ENCODE measurements at regions not wholly inside any gene's neighbourhood (a gene's known extent, or its start where the extent isn't known, plus 50 kb on each side); places are given as distances from the start of the nearest gene placed in this dataset.
"Not testable (repeated sequence)": the region's sequence is repeated elsewhere in the genome, so short reads cannot be mapped to it uniquely, and the experiment has no call there.

- DNase-seq (ENCODE audit: low read depth in 3 of 3): no peak
Observed at GRCh38 chr16:5231246-5231759, 133.7 kb upstream of the EEF2KMT start.

- DNase-seq (ENCODE audit: low read depth in 3 of 3): no peak
Observed at GRCh38 chr16:5228369-5228768, 130.8 kb upstream of the EEF2KMT start.

- no peak for DNase-seq (ENCODE audit: low read depth in 3 of 3)
Observed at GRCh38 chr16:5225931-5226655, 128.5 kb upstream of the EEF2KMT start.

DNA sequence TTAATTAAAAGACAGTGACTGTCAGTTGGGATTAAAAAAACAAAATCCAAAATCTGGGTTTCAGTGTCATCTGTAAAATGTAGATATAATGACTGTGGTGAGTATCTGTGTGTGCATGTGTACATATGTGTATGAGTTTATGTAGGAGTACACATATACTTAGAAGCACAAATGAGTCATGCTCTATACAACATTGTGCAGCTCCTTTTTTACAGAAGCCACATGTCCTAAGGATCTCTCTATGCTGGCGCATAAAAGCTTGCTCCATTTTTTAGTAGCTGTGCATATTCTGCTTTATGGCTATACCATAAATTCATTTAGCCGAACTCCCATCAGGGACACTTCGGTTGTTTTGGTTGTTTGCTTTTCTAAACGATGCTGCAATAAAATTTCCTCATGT lies 125.2 kb upstream of the EEF2KMT start:
- no peak for DNase-seq (ENCODE audit: low read depth in 3 of 3)

GRCh38 chr16:5221831-5222230 lies 124.2 kb upstream of the EEF2KMT start:
- not testable (repeated sequence) for DNase-seq (ENCODE audit: low read depth in 3 of 3)

- no peak for DNase-seq (ENCODE audit: low read depth in 3 of 3)
Observed at GRCh38 chr16:5220705-5221104, 123.1 kb upstream of the EEF2KMT start.

DNA sequence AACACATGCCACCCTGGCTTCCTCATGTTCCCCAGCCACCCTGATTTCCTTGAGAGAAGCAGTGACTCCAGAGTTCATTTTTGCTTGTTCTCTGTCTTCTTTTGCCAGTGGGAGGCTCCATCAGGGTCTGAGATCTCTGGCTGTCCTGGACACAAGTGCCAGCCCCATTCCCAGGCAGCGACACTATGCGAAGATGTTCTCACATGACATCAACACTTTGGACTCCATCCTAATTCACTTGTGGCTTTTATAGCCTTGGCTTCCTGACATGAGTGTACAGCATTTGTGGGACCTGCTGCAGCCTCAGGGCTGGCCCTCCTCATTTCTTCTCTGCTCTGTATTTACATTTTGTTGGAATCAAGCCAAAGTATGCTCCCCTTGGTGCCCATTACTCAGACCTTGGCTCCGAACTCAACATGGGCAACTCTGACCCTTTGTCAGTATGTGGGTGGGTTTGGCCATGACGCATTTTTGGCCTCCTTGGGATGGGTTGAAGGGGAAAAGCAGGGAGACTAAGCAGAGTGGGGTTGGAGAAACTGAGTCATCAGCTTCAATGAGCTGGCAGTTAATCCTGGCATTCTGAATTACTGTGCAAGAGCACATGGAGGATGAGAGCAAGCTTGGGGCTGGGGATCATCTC lies 119.0 kb upstream of the EEF2KMT start:
- DNase-seq (ENCODE audit: low read depth in 3 of 3): no peak

DNA sequence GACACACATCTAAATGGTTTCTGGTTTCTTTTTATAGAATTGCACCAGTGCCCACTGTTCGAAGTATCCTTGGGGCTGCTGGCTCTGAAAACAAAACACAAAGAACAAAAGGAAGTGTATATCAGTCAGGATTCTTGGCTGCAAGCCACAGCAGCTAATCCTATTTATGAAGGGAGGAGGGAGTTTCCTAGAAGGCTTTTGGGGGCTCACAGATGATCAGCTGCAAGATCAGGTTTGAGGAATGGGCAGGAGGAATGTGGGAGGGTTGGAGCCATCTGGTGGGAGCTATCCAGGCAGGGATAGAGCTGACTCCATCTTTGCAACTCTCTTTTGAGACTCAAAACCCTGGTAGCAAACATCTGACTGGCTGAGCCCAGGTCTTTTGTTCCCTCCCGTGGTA lies 118.3 kb upstream of the EEF2KMT start:
- no peak for DNase-seq (ENCODE audit: low read depth in 3 of 3)

DNA sequence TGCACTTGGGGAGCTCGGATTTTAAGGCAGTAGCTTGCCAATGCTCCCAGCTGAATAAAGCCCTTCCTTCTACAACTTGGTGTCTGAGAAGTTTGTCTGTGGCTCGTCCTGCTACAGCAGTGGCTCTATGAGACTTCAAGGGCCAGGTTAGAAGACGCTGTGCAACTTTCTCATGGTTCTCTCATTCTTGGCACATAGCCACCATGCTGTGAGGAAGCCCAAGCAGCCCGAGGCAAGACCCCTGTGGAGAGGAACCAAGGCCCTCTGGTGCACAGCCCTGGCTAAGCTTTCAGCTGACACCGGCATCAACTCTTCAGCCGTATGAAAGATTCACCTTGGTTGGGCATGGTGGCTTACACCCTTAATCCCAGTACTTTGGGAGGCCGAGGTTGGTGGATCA lies 116.9 kb upstream of the EEF2KMT start:
- no peak for DNase-seq (ENCODE audit: low read depth in 3 of 3)

DNA sequence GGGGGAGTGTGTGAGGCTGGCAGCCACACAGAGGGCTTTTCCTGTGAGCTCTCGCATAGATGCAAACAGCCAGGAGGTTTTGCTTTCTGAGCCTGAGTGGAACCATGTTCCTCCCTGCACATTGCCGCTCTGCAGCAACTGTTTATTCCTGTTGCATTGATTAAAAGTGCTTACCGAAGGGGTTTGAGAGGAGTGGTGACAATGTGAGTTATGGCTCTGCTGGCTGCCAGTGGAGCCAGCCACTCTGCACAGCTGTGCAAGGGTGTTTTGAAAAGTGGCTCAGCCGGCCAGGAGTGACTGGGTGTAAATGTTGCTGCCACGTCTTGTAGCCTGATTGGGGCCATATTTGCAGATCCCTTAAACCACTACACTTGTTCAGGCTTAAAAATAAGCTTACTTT lies 114.9 kb upstream of the EEF2KMT start:
- not testable (repeated sequence) for DNase-seq (ENCODE audit: low read depth in 3 of 3)

DNA sequence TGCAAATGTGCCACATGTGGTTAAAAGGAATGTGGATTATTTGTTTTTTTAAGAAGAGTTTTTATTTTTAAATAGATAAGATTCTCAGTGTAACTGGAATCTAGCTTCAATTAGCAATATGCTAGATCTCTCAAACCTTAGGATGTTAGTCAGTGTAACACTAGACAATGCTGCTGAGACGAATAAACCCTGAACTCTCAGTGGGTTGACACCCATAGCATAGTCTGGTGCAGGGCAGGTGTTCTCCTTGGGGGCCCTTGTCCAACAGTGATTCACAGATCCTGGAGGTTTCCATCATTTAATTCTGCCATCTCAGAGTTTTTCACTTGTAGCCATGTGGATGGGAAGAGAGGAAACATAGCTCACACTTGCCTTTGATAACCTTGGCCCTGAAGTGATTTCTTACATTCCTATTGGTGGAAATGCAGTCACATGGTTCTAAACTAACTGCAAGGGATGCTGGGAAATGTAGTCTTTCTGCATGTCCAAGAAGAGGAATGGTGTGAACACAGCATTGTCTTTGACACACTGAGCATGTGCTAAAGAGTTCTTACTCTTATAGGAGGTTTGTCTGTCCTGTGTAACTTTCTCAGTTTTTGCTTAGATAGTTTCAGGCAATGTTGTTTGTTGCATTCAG lies 110.4 kb upstream of the EEF2KMT start:
- DNase-seq (ENCODE audit: low read depth in 3 of 3): not testable (repeated sequence)

- DNase-seq (ENCODE audit: low read depth in 3 of 3): no peak
Observed at GRCh38 chr16:5207001-5207523, 109.5 kb upstream of the EEF2KMT start.

DNA sequence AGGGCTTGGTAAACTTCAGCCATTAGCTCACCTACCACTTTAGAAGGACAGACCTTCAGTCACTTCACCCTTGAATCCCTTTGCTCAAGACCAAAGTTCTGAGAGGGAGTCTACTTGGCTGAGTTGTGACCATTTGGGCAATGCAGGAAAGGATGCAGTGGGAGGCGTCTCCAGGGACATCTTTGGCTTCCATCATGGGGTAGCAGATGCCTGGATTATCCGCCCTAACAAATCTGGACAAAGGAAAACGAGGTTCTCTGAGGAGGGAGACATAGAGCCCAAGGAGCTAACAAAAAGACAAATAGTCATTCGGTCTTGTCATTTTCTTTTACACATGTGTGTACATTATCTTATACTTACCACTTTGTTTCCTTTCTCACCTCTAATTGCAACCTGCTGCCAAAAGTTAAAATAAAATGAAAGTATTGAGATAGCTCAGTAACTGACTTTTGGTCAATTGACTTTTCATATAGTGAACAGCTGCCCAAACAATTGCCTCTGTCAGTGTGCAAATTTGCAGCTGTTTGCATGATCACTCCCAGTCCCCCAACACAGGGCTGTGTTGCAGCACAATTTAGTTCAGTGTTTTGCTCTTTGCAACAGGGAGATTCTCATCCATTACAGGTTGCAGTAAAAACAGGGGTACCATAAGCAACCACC lies 108.9 kb upstream of the EEF2KMT start:
- no peak for DNase-seq (ENCODE audit: low read depth in 3 of 3)

GRCh38 chr16:5205361-5206040 lies 107.9 kb upstream of the EEF2KMT start:
- DNase-seq (ENCODE audit: low read depth in 3 of 3): no peak

DNA sequence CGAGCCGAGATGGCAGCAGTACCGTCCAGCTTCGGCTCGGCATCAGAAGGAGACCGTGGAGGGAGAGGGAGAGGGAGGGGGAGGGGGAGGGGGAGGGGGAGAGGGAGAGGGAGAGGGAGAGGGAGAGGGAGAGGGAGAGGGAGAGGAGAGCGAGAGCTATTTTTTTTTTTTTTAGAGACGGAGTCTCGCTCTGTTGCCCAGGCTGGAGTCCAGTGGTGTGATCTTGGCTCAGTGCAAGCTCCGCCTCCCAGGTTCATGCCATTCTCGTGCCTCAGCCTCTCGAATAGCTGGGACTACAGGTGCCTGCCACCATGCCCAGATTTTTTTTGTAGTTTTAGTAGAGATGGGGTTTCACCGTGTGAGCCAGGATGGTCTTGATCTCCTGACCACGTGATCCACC lies 106.1 kb upstream of the EEF2KMT start:
- DNase-seq (ENCODE audit: low read depth in 3 of 3): not testable (repeated sequence)

DNA sequence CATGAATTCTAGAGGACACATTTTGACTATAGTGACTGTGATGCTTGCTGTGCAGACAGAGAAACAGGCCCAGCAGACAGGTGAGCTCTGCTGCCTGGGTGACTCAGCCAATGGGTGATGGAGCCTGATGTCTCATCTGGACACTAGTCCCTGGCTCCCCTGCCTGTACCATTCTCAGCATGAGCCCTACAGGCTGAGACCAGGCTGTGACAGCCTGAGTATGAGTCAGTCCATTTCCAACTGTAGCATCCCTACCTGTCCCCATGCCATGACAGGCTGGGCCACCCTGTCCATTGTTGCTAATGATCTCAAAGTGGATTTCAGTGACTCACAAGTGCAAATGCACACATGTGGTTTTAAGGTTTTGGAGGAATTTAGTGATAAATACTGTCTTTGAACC lies 102.5 kb upstream of the EEF2KMT start:
- no peak for DNase-seq (ENCODE audit: low read depth in 3 of 3)

DNA sequence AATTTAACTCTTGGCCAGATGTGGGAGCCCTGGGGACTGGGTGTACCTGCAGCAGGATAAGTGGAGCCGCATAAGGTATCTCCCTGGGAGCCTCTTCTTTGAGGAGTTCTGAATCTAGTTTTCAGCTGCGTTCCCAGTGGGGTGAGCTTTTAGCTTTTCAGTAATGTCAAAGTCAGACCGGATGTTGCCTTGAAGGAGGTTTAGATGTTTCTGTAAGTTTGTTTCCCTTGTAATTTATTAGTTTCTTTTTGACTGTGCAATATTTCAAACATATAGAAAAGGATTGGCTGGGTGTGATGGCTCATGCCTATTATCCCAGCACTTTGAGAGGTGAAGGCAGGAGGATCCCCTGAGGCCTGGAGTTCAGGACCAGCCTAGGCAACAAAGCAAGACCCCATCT lies 98.6 kb upstream of the EEF2KMT start:
- DNase-seq (ENCODE audit: low read depth in 3 of 3): no peak

- no peak for DNase-seq (ENCODE audit: low read depth in 3 of 3)
Observed at GRCh38 chr16:5193861-5194260, 96.3 kb upstream of the EEF2KMT start.

GRCh38 chr16:5188989-5189352 lies 91.4 kb upstream of the EEF2KMT start:
- no peak for DNase-seq (ENCODE audit: low read depth in 3 of 3)

DNA sequence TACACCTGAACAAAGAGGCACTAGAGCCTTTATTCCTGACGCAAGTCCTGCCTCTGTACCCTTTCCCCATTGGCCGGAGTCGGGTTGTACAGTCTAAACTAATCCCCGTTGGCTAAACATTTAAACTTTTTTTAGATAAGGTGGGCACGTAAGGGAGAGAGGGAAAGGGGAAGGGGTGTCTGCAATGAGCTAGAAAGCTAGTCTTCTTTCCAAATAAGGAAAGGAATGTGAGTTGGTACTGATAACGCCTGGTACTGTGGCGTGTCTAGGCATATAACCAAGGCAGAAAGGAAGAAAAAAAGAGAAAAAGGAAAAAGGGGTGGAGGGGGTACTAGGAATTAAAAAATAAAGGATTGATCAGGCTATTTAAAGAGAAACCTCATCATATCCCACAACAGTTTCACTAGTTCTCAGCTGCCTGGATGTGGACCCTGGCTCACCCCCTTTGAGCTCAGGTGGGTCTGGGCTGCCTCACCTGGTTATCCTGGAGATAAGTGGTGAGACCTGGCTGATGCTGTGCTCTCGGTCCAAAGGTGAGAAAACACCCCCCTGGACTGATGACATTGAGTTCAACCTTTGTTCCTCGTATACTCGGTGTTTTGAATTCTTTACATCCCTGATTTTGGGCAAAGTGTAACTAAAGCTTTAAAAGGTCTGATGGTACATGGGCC lies 90.9 kb upstream of the EEF2KMT start:
- no peak for DNase-seq (ENCODE audit: low read depth in 3 of 3)

DNA sequence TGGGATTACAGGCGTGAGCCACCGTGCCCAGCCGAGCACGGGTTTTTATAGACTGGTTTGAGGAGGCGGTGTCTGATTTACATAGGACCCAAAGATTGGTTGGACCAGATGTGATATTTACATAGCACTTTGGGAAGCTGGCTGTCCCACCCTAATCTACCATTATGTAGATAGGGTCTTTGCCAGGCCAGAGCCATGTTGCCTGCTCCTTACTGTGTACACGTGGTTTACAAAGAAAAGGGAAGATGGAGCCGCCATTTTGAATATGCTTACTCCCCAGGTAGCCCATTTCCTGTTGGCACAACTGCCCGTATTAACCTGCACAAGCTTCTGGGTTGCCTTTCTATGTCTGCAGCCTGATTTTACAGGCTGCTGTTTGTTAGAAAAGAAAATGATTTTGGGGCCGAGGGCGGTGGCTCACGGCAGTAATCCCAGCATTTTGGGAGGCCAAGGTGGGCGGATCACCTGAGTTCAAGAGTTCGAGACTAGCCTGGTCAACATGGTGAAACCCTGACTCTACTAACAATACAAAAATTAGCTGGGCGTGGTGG lies 89.9 kb upstream of the EEF2KMT start:
- DNase-seq (ENCODE audit: low read depth in 3 of 3): no peak
